ENCODE measurements at regions not wholly inside any gene's neighbourhood (a gene's known extent, or its start where the extent isn't known, plus 50 kb on each side); places are given as distances from the start of the nearest gene placed in this dataset.

GRCh38 chr9:82736701-82737100 lies 326.2 kb downstream of the RASEF start:
- TF ChIP-seq, protein P1, sequence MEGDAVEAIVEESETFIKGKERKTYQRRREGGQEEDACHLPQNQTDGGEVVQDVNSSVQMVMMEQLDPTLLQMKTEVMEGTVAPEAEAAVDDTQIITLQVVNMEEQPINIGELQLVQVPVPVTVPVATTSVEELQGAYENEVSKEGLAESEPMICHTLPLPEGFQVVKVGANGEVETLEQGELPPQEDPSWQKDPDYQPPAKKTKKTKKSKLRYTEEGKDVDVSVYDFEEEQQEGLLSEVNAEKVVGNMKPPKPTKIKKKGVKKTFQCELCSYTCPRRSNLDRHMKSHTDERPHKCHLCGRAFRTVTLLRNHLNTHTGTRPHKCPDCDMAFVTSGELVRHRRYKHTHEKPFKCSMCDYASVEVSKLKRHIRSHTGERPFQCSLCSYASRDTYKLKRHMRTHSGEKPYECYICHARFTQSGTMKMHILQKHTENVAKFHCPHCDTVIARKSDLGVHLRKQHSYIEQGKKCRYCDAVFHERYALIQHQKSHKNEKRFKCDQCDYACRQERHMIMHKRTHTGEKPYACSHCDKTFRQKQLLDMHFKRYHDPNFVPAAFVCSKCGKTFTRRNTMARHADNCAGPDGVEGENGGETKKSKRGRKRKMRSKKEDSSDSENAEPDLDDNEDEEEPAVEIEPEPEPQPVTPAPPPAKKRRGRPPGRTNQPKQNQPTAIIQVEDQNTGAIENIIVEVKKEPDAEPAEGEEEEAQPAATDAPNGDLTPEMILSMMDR (IDR thresholded peaks at IDR 0.05; ENCODE audit: borderline replicate concordance, extremely low read depth, low read length, poor library complexity, severe bottlenecking): no peak
- TF ChIP-seq EZH2 (IDR thresholded peaks at IDR 0.05; ENCODE audit: borderline replicate concordance, low read depth, low read length, severe bottlenecking): no peak
